Effector memory CD4-positive, alpha-beta T cell (primary cell): ENCODE measurements at regions not wholly inside any gene's neighbourhood (a gene's known extent, or its start where the extent isn't known, plus 50 kb on each side); places are given as distances from the start of the nearest gene placed in this dataset.

ENCODE experiments used
- DNase-seq, 3 donors: peaks; one replicate each; pipeline ENCODE4 v3.0.0-alpha.2; 2020
- H3K27ac ChIP-seq: 2 replicates; pipeline ENCODE4 v1.7.0; 2013; ENCODE audit warnings: mild to moderate bottlenecking, low read length, moderate library complexity; ENCODE audit not compliant: insufficient read depth, poor library complexity, severe bottlenecking
- H3K27me3 ChIP-seq: replicated peaks from 2 replicates; pipeline ENCODE4 v1.7.0; 2013; ENCODE audit warnings: mild to moderate bottlenecking, low read length; ENCODE audit not compliant: insufficient read depth, control insufficient read depth, poor library complexity, severe bottlenecking
- H3K36me3 ChIP-seq: 2 replicates; pipeline ENCODE4 v1.7.0; 2013; ENCODE audit warnings: mild to moderate bottlenecking, low read length, moderate library complexity; ENCODE audit not compliant: control insufficient read depth, insufficient read depth
- H3K4me1 ChIP-seq: 2 replicates; pipeline ENCODE4 v1.7.0; 2013; ENCODE audit warnings: low read length, mild to moderate bottlenecking; ENCODE audit not compliant: control insufficient read depth, insufficient read depth, poor library complexity, severe bottlenecking
- H3K4me3 ChIP-seq: 2 replicates; pipeline ENCODE4 v1.7.0; 2013; ENCODE audit warnings: low read length, low read depth, mild to moderate bottlenecking; ENCODE audit not compliant: insufficient read depth, poor library complexity, severe bottlenecking
- H3K9me3 ChIP-seq: 2 replicates; pipeline ENCODE4 v1.7.0; 2013; ENCODE audit warnings: mild to moderate bottlenecking, low read length, moderate library complexity; ENCODE audit not compliant: control insufficient read depth

DNA sequence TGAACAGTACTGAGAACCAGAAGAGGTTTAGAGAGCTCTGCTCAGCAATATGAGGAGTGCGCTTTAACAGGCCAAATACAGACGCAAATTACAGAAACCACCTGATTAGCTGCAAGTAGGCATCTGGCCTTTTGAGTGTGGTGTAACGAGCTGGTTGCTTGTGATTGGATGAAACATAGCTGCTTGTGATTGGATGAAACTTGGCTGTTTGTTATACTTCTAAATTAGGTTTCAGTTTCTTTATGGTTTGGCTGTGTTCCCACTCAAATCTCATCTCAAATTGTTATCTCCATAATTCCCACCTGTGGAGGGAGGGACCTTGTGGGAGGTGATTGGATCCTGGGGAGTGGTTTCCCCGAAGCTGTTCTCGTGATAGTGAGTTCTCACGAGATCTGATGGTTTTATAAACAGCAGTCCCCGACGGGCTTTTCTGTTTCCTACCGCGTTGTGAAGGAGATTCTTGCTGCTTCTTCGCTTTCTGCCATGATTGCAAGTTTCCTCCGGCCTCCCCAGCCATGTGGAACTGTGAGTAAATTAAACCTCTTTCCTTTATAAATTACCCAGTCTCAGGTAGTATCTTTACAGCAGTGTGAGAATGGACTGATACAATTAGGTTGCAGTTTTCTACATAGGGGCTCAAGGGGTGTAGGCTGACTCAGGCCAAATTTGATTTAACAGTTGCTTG, 655.9 kb upstream of the MAN1A1 start:
- Histone ChIP-seq H3K36me3 (no peaks in the 10 kb centered on the region), H3K27me3 (no peaks in the 10 kb centered on the region)

DNA sequence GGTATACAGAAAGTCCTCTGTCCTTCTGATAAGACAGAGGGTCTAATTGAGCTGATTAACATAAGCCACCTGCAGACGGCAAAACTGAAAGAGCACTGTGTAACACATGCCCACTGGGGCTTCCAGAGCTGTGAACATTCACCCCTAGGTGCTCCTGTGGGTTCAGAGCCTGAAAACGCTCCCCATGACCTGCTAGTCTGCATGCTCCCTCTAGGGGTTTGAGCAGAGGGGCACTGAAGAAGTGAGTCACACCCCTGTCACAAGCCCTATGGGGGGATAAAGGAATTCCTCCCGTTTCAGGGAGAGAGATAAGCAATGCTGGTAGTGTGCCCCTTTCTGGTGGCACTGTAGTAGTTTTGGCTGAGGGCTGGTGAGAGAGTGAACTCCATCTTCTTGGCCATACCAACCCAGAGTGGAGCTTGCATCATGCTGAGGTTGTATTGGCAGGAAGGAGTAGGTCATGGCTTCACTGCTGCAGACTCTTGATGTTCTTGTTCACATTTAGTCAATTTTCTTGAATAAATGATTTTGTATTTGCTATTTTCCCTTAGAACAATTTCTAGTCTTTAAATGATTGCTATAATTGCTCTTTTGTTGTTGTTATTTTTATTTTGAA, 637.5 kb upstream of the MAN1A1 start:
- Histone ChIP-seq H3K27ac (no peak overlapping the region), H3K9me3 (no peaks in the 10 kb centered on the region), H3K4me1 (no peaks in the 10 kb centered on the region), H3K36me3 (no peaks in the 10 kb centered on the region), H3K27me3 (no peaks in the 10 kb centered on the region), H3K4me3 (no peak overlapping the region)
- no peak for DNase-seq

More for the DNA sequence above, 655.9 kb upstream of the MAN1A1 start:
- Histone ChIP-seq H3K4me3 (no peak overlapping the region), H3K4me1 (no peaks in the 10 kb centered on the region), H3K27ac (no peak overlapping the region), H3K9me3 (no peaks in the 10 kb centered on the region)
- DNase-seq = no peak

DNA sequence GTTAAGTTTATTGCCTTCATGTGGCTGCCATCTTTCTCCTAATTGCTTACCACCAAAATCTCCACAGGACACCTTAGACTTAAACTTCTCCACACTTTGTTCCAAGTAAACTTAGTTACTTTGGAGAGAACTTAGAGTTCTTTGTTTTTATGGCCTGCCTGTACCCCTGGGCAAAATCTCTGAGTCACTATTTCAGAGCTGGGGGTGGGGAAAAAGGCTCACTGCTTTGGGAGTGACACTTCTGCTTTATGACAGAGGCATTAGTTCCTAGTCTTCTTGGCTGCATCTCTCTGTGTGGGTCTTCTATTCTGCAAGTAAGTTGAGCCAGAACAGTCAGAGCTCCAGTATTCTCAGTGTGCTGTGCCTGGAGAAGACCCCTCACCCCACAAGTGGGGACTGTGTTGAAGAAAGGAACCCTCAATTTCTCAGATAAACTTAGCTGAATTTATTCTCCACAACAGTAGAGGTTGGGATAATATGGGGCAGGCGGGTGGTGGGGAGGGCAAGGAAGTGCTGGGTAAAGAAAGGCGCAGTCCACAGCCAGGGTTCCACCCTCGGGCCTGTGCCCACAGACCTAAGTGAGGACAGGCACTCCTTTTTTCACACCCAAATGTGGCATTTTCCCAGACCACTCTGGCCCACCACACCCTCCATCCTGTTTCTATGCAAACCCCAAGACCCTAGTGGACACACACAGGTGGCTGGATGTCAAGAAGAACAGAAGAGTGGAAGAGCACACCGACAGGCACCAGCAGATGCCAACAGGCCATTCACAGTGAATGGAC, 636.6 kb upstream of the MAN1A1 start:
- H3K4me1 ChIP-seq = no peaks in the 10 kb centered on the region
- H3K36me3 ChIP-seq = no peaks in the 10 kb centered on the region
- no peak for DNase-seq
- H3K27ac ChIP-seq = no peak overlapping the region
- no peak overlapping the region for H3K4me3 ChIP-seq
- H3K27me3 ChIP-seq = no peaks in the 10 kb centered on the region
- H3K9me3 ChIP-seq = no peaks in the 10 kb centered on the region

- Histone ChIP-seq H3K4me3 (no peak overlapping the region), H3K36me3 (no peaks in the 10 kb centered on the region), H3K27ac (no peak overlapping the region), H3K4me1 (no peaks in the 10 kb centered on the region), H3K27me3 (no peaks in the 10 kb centered on the region), H3K9me3 (no peaks in the 10 kb centered on the region)
- no peak for DNase-seq
Observed at GRCh38 chr6:119980802-119981201, 631.2 kb upstream of the MAN1A1 start.

GRCh38 chr6:119979862-119980261, 630.3 kb upstream of the MAN1A1 start:
- Histone ChIP-seq H3K27me3 (no peaks in the 10 kb centered on the region), H3K4me1 (no peaks in the 10 kb centered on the region), H3K4me3 (no peak overlapping the region), H3K36me3 (no peaks in the 10 kb centered on the region), H3K9me3 (no peaks in the 10 kb centered on the region), H3K27ac (no peak overlapping the region)
- no peak for DNase-seq

DNA sequence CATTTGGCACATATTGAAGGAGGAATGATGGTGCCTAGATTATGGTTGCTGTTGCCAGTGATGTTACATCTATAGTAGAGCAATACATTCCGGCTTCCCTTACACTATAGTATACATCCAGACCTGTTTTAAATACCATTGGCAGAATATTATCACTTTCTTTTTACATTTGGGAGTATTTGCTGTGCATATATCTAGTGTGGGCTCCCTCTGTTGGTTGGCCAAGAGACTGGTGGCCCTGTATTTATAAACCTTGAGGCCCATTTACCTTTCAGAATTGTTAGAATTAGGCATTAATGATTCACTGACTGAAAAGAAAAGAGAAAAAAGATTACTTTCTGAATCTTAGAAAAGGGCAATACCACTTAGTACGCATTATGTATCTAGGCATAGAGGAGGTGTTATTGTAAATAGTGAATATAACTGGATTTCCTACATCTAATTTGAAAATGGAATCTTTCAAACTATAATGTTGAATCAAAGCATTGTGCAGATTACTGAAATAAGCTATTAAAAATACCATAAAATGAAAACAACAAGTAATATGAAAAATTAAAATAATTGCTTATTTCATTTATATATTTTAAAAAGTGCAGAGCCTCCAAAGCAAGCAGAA, 628.8 kb upstream of the MAN1A1 start:
- H3K36me3 ChIP-seq = no peaks in the 10 kb centered on the region
- no peaks in the 10 kb centered on the region for H3K27me3 ChIP-seq
- DNase-seq = no peak
- no peak overlapping the region for H3K4me3 ChIP-seq
- no peak overlapping the region for H3K27ac ChIP-seq
- H3K4me1 ChIP-seq = no peaks in the 10 kb centered on the region
- H3K9me3 ChIP-seq = no peaks in the 10 kb centered on the region

- Histone ChIP-seq H3K4me1 (no peaks in the 10 kb centered on the region), H3K9me3 (no peaks in the 10 kb centered on the region), H3K27me3 (no peaks in the 10 kb centered on the region), H3K27ac (no peak overlapping the region), H3K4me3 (no peak overlapping the region), H3K36me3 (no peaks in the 10 kb centered on the region)
- DNase-seq = no peak
Observed at GRCh38 chr6:119974430-119975159, 625.0 kb upstream of the MAN1A1 start.

DNA sequence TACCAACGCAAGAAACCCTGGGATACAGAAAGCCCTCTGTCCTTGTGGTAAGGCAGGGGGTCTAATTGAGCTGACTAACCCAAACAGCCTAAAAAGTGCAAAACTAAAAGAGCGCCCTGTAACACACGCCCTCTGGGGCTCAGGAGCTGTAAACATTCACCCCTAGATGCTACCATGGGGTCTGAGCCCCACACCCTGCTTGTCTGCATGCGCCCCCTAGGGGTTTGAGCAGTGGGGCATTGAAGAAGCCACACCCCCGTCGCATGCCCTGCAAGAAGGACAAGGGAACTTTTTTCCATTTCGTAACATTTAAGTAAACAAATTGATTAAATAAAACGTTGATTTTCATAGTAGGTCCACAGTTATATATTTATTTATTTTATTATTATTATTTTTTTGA, 616.9 kb upstream of the MAN1A1 start:
- Histone ChIP-seq H3K4me3 (no peak overlapping the region), H3K4me1 (no peaks in the 10 kb centered on the region), H3K9me3 (no peaks in the 10 kb centered on the region), H3K27me3 (no peaks in the 10 kb centered on the region), H3K27ac (no peak overlapping the region), H3K36me3 (no peaks in the 10 kb centered on the region)
- no peak for DNase-seq

- Histone ChIP-seq H3K4me3 (no peak overlapping the region), H3K27me3 (no peaks in the 10 kb centered on the region), H3K36me3 (no peaks in the 10 kb centered on the region), H3K27ac (no peak overlapping the region), H3K4me1 (no peaks in the 10 kb centered on the region), H3K9me3 (no peaks in the 10 kb centered on the region)
- no peak for DNase-seq
Observed at GRCh38 chr6:119965900-119966299, 616.3 kb upstream of the MAN1A1 start.
